Endothelial cell of umbilical vein (primary cell): ENCODE measurements at regions not wholly inside any gene's neighbourhood (a gene's known extent, or its start where the extent isn't known, plus 50 kb on each side); places are given as distances from the start of the nearest gene placed in this dataset.
A peak's percentile ranks its signal among the peaks of the same experiment; 100 is the strongest.

Source experiments
- BruUV-seq: library from RNA; stranded (reverse); fragments of 400-500 nt; replicated peaks from 2 replicates; lab custom pipeline; 2021; lab: Mats Ljungman, UMichigan
- CTCF ChIA-PET: fragments of 300-600, 350-600 bp; sonication (Branson Sonifier 250); formaldehyde crosslinking; loops from one replicate; lab custom pipeline; 2021; ENCODE audit warnings: antibody characterized with exemption, inconsistent platforms; lab: Charles Lee
- POLR2A ChIA-PET: fragments of 300-600, 350-600 bp; sonication (Branson Sonifier 250); formaldehyde crosslinking; loops from one replicate; lab custom pipeline; 2021; ENCODE audit warnings: antibody characterized with exemption, inconsistent platforms; lab: Charles Lee
- DNase-seq: peaks from one replicate; pipeline ENCODE4 v3.0.0-alpha.2; 2011; ENCODE audit warnings: low read depth, low spot score
- FAIRE-seq: peaks from 2 replicates; lab custom pipeline; 2011; peaks lifted over from hg19 to GRCh38; lab: Jason Lieb, UNC
- H2AFZ ChIP-seq: 2 replicates; pipeline ENCODE4 v1.6.0; 2012; ENCODE audit warnings: low read depth, low read length, control low read depth, inconsistent platforms
- H3K27ac ChIP-seq: 2 replicates; pipeline ENCODE4 v1.5.1; 2011; ENCODE audit warnings: low read depth, mild to moderate bottlenecking, control low read depth, low read length, moderate library complexity; ENCODE audit not compliant: insufficient read depth
- H3K27me3 ChIP-seq, 2 experiments: 2 replicates each; pipeline versions ENCODE4 v1.6.0 to v1.6.1; 2011; ENCODE audit warnings: low read length in 2 of 2, mixed read lengths in 1 of 2; ENCODE audit not compliant: control insufficient read depth in 2 of 2, insufficient read depth in 2 of 2
- H3K36me3 ChIP-seq, 2 experiments: 2 replicates in 1 of 2; 3 replicates in 1 of 2; pipeline ENCODE4 v1.5.1; 2011; ENCODE audit warnings: low read length in 2 of 2, mild to moderate bottlenecking in 1 of 2, moderate library complexity in 1 of 2; ENCODE audit not compliant: control insufficient read depth in 2 of 2, insufficient read depth in 2 of 2; ENCODE audit errors: extremely low read depth in 1 of 2
- H3K4me1 ChIP-seq: 3 replicates; pipeline ENCODE4 v1.5.1; 2011; ENCODE audit warnings: mild to moderate bottlenecking, low read length; ENCODE audit not compliant: control insufficient read depth, insufficient read depth; ENCODE audit errors: extremely low read depth
- H3K4me2 ChIP-seq: 2 replicates; pipeline ENCODE4 v1.6.1; 2011; ENCODE audit warnings: low read length, control low read depth, mixed read lengths; ENCODE audit not compliant: insufficient read depth
- H3K4me3 ChIP-seq, 3 experiments: fragments of 200-600 bp in 1 of 3; sonication (generic), shearing (Covaris generic) in 1 of 3; replicated peaks in 1 of 3; 2 replicates each; pipeline ENCODE4 v1.5.1; 2011 to 2016; ENCODE audit warnings: control low read depth in 3 of 3, low read length in 3 of 3, mild to moderate bottlenecking in 2 of 3, inconsistent platforms in 1 of 3, low read depth in 1 of 3, moderate library complexity in 1 of 3; ENCODE audit not compliant: insufficient read depth in 1 of 3
- H3K79me2 ChIP-seq: 2 replicates; pipeline ENCODE4 v1.6.0; 2012; ENCODE audit warnings: low read length, inconsistent platforms; ENCODE audit not compliant: control insufficient read depth, insufficient read depth
- H3K9ac ChIP-seq: replicated peaks from 2 replicates; pipeline ENCODE3; 2011; ENCODE audit warnings: low read length, control low read depth; ENCODE audit not compliant: insufficient read depth; ENCODE audit errors: extremely low read depth
- H3K9me1 ChIP-seq: replicated peaks from 3 replicates; pipeline ENCODE4 v1.6.0; 2011; ENCODE audit warnings: mild to moderate bottlenecking, low read length; ENCODE audit not compliant: control insufficient read depth, insufficient read depth; ENCODE audit errors: extremely low read depth
- H3K9me3 ChIP-seq: replicated peaks from 2 replicates; pipeline ENCODE4 v1.5.1; 2012; ENCODE audit warnings: low read length, inconsistent platforms; ENCODE audit not compliant: control insufficient read depth, insufficient read depth
- H4K20me1 ChIP-seq: replicated peaks from 2 replicates; pipeline ENCODE3; 2011; ENCODE audit warnings: mild to moderate bottlenecking, low read length; ENCODE audit not compliant: control insufficient read depth, insufficient read depth; ENCODE audit errors: extremely low read depth
- CTCF ChIP-seq, 2 donors: IDR thresholded peaks; 1 replicate in 1 of 2; 2 replicates in 1 of 2; pipeline ENCODE4 v1.5.1; 2011; ENCODE audit warnings: low read length in 2 of 2, mild to moderate bottlenecking in 2 of 2, moderate library complexity in 2 of 2, control low read depth in 1 of 2, inconsistent platforms in 1 of 2, low read depth in 1 of 2; ENCODE audit not compliant: insufficient read depth in 1 of 2; ENCODE audit errors: extremely low read depth in 1 of 2
- EZH2 ChIP-seq: IDR thresholded peaks from 2 replicates; pipeline ENCODE4 v1.6.1; 2012; ENCODE audit warnings: borderline replicate concordance, low read depth, mild to moderate bottlenecking, moderate library complexity, low read length, inconsistent platforms; ENCODE audit not compliant: severe bottlenecking
- FOS ChIP-seq: IDR thresholded peaks from 2 replicates; pipeline ENCODE4 v1.6.1; 2011; ENCODE audit warnings: mild to moderate bottlenecking, low read length, moderate library complexity, borderline replicate concordance; ENCODE audit not compliant: insufficient read depth
- GATA2 ChIP-seq: IDR thresholded peaks from 2 replicates; pipeline ENCODE4 v1.7.0; 2011; ENCODE audit warnings: low read depth, mild to moderate bottlenecking, moderate library complexity, mixed read lengths, low read length; ENCODE audit not compliant: insufficient read length, insufficient read depth
- JUN ChIP-seq: IDR thresholded peaks from 2 replicates; pipeline ENCODE4 v1.6.1; 2011; ENCODE audit warnings: borderline replicate concordance, low read depth; ENCODE audit not compliant: insufficient read length, insufficient read depth
- MAX ChIP-seq: IDR thresholded peaks from 2 replicates; pipeline ENCODE4 v1.6.1; 2011; ENCODE audit not compliant: insufficient read depth, insufficient read length
- MYC ChIP-seq: IDR thresholded peaks from one replicate; pipeline ENCODE4 v1.6.1; 2011; ENCODE audit warnings: mild to moderate bottlenecking, low read depth, low read length
- POLR2A ChIP-seq: IDR thresholded peaks from 2 replicates; pipeline ENCODE4 v1.6.1; 2012; ENCODE audit warnings: low read depth, mild to moderate bottlenecking, control low read depth, low read length
- POLR2AphosphoS5 ChIP-seq: IDR thresholded peaks from 2 replicates; pipeline ENCODE4 v1.6.1; 2012; ENCODE audit warnings: low read depth, mild to moderate bottlenecking, control low read depth, low read length, moderate library complexity; ENCODE audit not compliant: insufficient read depth
- dilution Hi-C: fragments of 300-500 bp; cut with MboI; formaldehyde crosslinking; loops from one replicate; pipeline ENCODE4 v1.15.0; 2019; ENCODE audit warnings: low sequenced_read_pairs; ENCODE audit not compliant: extremely low pct_ligation_motif_present
- intact Hi-C: fragments of 100-400 bp; cut with micrococcal nuclease; formaldehyde crosslinking; loops from one replicate; pipeline ENCODE4 v1.10.0; 2022

- Histone ChIP-seq H2AFZ (no peak overlapping the region), H3K4me2 (no peak overlapping the region), H3K79me2 (no peaks in the 10 kb centered on the region), H3K4me1 (peaks cover 25% of the 10 kb centered on the region), H3K9ac (no peak overlapping the region), H3K9me1 (no peaks in the 10 kb centered on the region), H3K4me3 (no peak overlapping the region), H3K27ac (no peak overlapping the region), H4K20me1 (no peaks in the 10 kb centered on the region), H3K27me3 (no peaks in the 10 kb centered on the region), H3K9me3 (peaks cover 3% of the 10 kb centered on the region), H3K36me3 (no peaks in the 10 kb centered on the region)
- FAIRE-seq (no peak), DNase-seq (peak; percentile 44)
- no TSS peak for BruUV-seq
- POLR2A ChIA-PET = no interaction called here
- intact Hi-C loops = loop anchor here (5.0 kb wide), 2 partner anchors 36 to 149 kb away; no protein-coding TSS in a partner anchor
- dilution Hi-C loops = no loop called here
- CTCF ChIA-PET = interaction anchor here (1.0 to 1.2 kb wide), 4 partner anchors 15 to 258 kb away, joined by 3 to 4 read pairs (median 3); no protein-coding TSS in a partner anchor
- TF ChIP-seq POLR2AphosphoS5 (no peak), GATA2 (no peak), POLR2A (no peak), CTCF (IDR thresholded peaks at IDR 0.05; ENCODE audit: extremely low read depth in 1 of 2, insufficient read depth in 1 of 2, low read depth in 1 of 2, low read length in 2 of 2) (no peak), FOS (no peak), MAX (no peak), MYC (no peak), JUN (no peak), EZH2 (no peak)
These were observed 264.4 kb downstream of the DUSP6 start for GRCh38 chr12:89087876-89088275.
